Bone marrow (tissue), 2 donors: ENCODE measurements at regions not wholly inside any gene's neighbourhood (a gene's known extent, or its start where the extent isn't known, plus 50 kb on each side); places are given as distances from the start of the nearest gene placed in this dataset.
"Not testable (repeated sequence)": the region's sequence is repeated elsewhere in the genome, so short reads cannot be mapped to it uniquely, and the experiment has no call there.

Experiments
- DNase-seq, 2 donors: peaks; one replicate each; lab custom pipeline; 2025; lab: John Stamatoyannopoulos, UW

GRCh38 chr2:104977958-104978357 is 59.9 kb upstream of the MRPS9 start:
- DNase-seq: no peak

GRCh38 chr2:104979786-104980185 is 58.1 kb upstream of the MRPS9 start:
- DNase-seq: not testable (repeated sequence)

- DNase-seq: no peak
These were observed 55.8 kb upstream of the MRPS9 start for GRCh38 chr2:104982111-104982510.
